ENCODE measurements at regions not wholly inside any gene's neighbourhood (a gene's known extent, or its start where the extent isn't known, plus 50 kb on each side); places are given as distances from the start of the nearest gene placed in this dataset.
"Not testable (repeated sequence)": the region's sequence is repeated elsewhere in the genome, so short reads cannot be mapped to it uniquely, and the experiment has no call there.

GRCh38 chr6:109250544-109251156 is 131.6 kb downstream of the CD164 start:
- H3K27ac Mint-ChIP-seq; CTCF ChIA-PET; DNase-seq; H3K4me1 Mint-ChIP-seq (ENCODE audit: low read depth); H3K4me3 Mint-ChIP-seq; H3K9me3 Mint-ChIP-seq; H3K36me3 Mint-ChIP-seq; H3K27me3 Mint-ChIP-seq; intact Hi-C loops (cut with micrococcal nuclease): not testable (repeated sequence)
- POLR2A ChIA-PET = interaction anchor here (0.7 kb wide), 1 partner anchor 99 kb away, joined by 3 read pairs; no protein-coding TSS in a partner anchor

GRCh38 chr6:109243863-109244825 is 138.1 kb downstream of the CD164 start:
- H3K4me3 Mint-ChIP-seq = no peak overlapping the region
- H3K27ac Mint-ChIP-seq = no peak overlapping the region
- no peaks in the 10 kb centered on the region for H3K9me3 Mint-ChIP-seq
- ChIA-PET CTCF (no interaction called here), POLR2A (interaction anchor here (0.6 kb wide), 1 partner anchor 43 kb away, joined by 6 read pairs; no protein-coding TSS in a partner anchor)
- no peaks in the 10 kb centered on the region for H3K36me3 Mint-ChIP-seq
- no peak for DNase-seq
- intact Hi-C loops (cut with micrococcal nuclease) = no loop called here
- peaks cover 5% of the 10 kb centered on the region for H3K4me1 Mint-ChIP-seq (ENCODE audit: low read depth)
- H3K27me3 Mint-ChIP-seq = no peaks in the 10 kb centered on the region

GRCh38 chr6:109242925-109243324 is 139.3 kb downstream of the CD164 start:
- intact Hi-C loops (cut with micrococcal nuclease) = no loop called here
- H3K4me3 Mint-ChIP-seq = no peak overlapping the region
- POLR2A ChIA-PET = no interaction called here
- no peaks in the 10 kb centered on the region for H3K9me3 Mint-ChIP-seq
- H3K27ac Mint-ChIP-seq = no peak overlapping the region
- H3K36me3 Mint-ChIP-seq = no peaks in the 10 kb centered on the region
- DNase-seq = no peak
- H3K4me1 Mint-ChIP-seq (ENCODE audit: low read depth) = peaks cover 5% of the 10 kb centered on the region
- H3K27me3 Mint-ChIP-seq = no peaks in the 10 kb centered on the region
- CTCF ChIA-PET = no interaction called here

- ChIA-PET POLR2A (no interaction called here), CTCF (no interaction called here)
- DNase-seq = no peak
- intact Hi-C loops (cut with micrococcal nuclease) = no loop called here
- Mint-ChIP-seq H3K27me3 (no peaks in the 10 kb centered on the region), H3K36me3 (no peaks in the 10 kb centered on the region), H3K4me3 (no peak overlapping the region), H3K27ac (no peak overlapping the region), H3K9me3 (no peaks in the 10 kb centered on the region), H3K4me1 (ENCODE audit: low read depth) (peaks cover 8% of the 10 kb centered on the region)
These were observed 140.2 kb downstream of the CD164 start for GRCh38 chr6:109242029-109242428.

- Mint-ChIP-seq H3K27ac (no peak overlapping the region), H3K9me3 (no peaks in the 10 kb centered on the region), H3K27me3 (no peaks in the 10 kb centered on the region), H3K4me3 (no peak overlapping the region), H3K36me3 (no peaks in the 10 kb centered on the region), H3K4me1 (ENCODE audit: low read depth) (peaks cover 10% of the 10 kb centered on the region)
- intact Hi-C loops (cut with micrococcal nuclease) = no loop called here
- POLR2A ChIA-PET = no interaction called here
- DNase-seq = no peak
- CTCF ChIA-PET = no interaction called here
These were observed 141.1 kb downstream of the CD164 start for GRCh38 chr6:109241199-109241598.

GRCh38 chr6:109240370-109241084 is 141.7 kb downstream of the CD164 start:
- Mint-ChIP-seq H3K9me3 (no peaks in the 10 kb centered on the region), H3K27ac (no peak overlapping the region), H3K4me1 (ENCODE audit: low read depth) (peaks cover 10% of the 10 kb centered on the region), H3K4me3 (no peak overlapping the region), H3K27me3 (no peaks in the 10 kb centered on the region), H3K36me3 (no peaks in the 10 kb centered on the region)
- POLR2A ChIA-PET = no interaction called here
- CTCF ChIA-PET = no interaction called here
- intact Hi-C loops (cut with micrococcal nuclease) = no loop called here
- no peak for DNase-seq

- intact Hi-C loops (cut with micrococcal nuclease) = loop anchor here (5.0 kb wide), 1 partner anchor 37 kb away; no protein-coding TSS in a partner anchor
- Mint-ChIP-seq H3K9me3 (no peaks in the 10 kb centered on the region), H3K27me3 (no peaks in the 10 kb centered on the region), H3K36me3 (no peaks in the 10 kb centered on the region), H3K4me1 (ENCODE audit: low read depth) (peaks cover 10% of the 10 kb centered on the region), H3K4me3 (no peak overlapping the region), H3K27ac (no peak overlapping the region)
- ChIA-PET POLR2A (no interaction called here), CTCF (no interaction called here)
- DNase-seq = no peak
These were observed 142.5 kb downstream of the CD164 start for GRCh38 chr6:109239651-109240321.

- Mint-ChIP-seq H3K9me3 (no peaks in the 10 kb centered on the region), H3K27ac (no peak overlapping the region), H3K36me3 (no peaks in the 10 kb centered on the region), H3K27me3 (no peaks in the 10 kb centered on the region), H3K4me3 (no peak overlapping the region), H3K4me1 (ENCODE audit: low read depth) (peaks cover 6% of the 10 kb centered on the region)
- DNase-seq = no peak
- intact Hi-C loops (cut with micrococcal nuclease) = loop anchor here (5.0 kb wide), 1 partner anchor 37 kb away; no protein-coding TSS in a partner anchor
- ChIA-PET POLR2A (no interaction called here), CTCF (interaction anchor here (1.2 kb wide), 1 partner anchor 144 kb away, joined by 5 read pairs; no protein-coding TSS in a partner anchor)
These were observed 143.1 kb downstream of the CD164 start for GRCh38 chr6:109239160-109239559.

- no peak overlapping the region for H3K27ac Mint-ChIP-seq
- POLR2A ChIA-PET = no interaction called here
These were observed 143.1 kb downstream of the CEP57L1 start for GRCh38 chr6:109238396-109238795.

GRCh38 chr6:109237986-109238329 is 142.7 kb downstream of the CEP57L1 start:
- POLR2A ChIA-PET = no interaction called here
- CTCF ChIA-PET = no interaction called here
- Mint-ChIP-seq H3K27me3 (no peaks in the 10 kb centered on the region), H3K36me3 (no peaks in the 10 kb centered on the region), H3K27ac (no peak overlapping the region), H3K4me3 (no peak overlapping the region), H3K4me1 (ENCODE audit: low read depth) (peaks cover 5% of the 10 kb centered on the region), H3K9me3 (no peaks in the 10 kb centered on the region)
- no peak for DNase-seq
- intact Hi-C loops (cut with micrococcal nuclease) = loop anchor here (5.0 kb wide), 1 partner anchor 36 kb away; no protein-coding TSS in a partner anchor

More at GRCh38 chr6:109238396-109238795, 143.1 kb downstream of the CEP57L1 start:
- H3K36me3 Mint-ChIP-seq = no peaks in the 10 kb centered on the region
- no peak for DNase-seq
- H3K4me1 Mint-ChIP-seq (ENCODE audit: low read depth) = peaks cover 5% of the 10 kb centered on the region
- intact Hi-C loops (cut with micrococcal nuclease) = loop anchor here (5.0 kb wide), 1 partner anchor 36 kb away; no protein-coding TSS in a partner anchor
- no peaks in the 10 kb centered on the region for H3K9me3 Mint-ChIP-seq
- H3K4me3 Mint-ChIP-seq = no peak overlapping the region
- CTCF ChIA-PET = interaction anchor here (1.2 kb wide), 1 partner anchor 145 kb away, joined by 5 read pairs; no protein-coding TSS in a partner anchor
- H3K27me3 Mint-ChIP-seq = no peaks in the 10 kb centered on the region

GRCh38 chr6:109237077-109237985 is 142.0 kb downstream of the CEP57L1 start:
- DNase-seq = no peak
- Mint-ChIP-seq H3K4me3 (no peak overlapping the region), H3K27ac (no peak overlapping the region), H3K36me3 (no peaks in the 10 kb centered on the region), H3K27me3 (no peaks in the 10 kb centered on the region), H3K9me3 (no peaks in the 10 kb centered on the region), H3K4me1 (ENCODE audit: low read depth) (peaks cover 5% of the 10 kb centered on the region)
- ChIA-PET CTCF (interaction anchor here (1.0 to 1.1 kb wide), 2 partner anchors 28 to 37 kb away, joined by 3 read pairs; no protein-coding TSS in a partner anchor), POLR2A (no interaction called here)
- intact Hi-C loops (cut with micrococcal nuclease) = loop anchor here (5.0 kb wide), 1 partner anchor 35 kb away; no protein-coding TSS in a partner anchor
